ENCODE measurements at regions not wholly inside any gene's neighbourhood (a gene's known extent, or its start where the extent isn't known, plus 50 kb on each side); places are given as distances from the start of the nearest gene placed in this dataset.

DNA sequence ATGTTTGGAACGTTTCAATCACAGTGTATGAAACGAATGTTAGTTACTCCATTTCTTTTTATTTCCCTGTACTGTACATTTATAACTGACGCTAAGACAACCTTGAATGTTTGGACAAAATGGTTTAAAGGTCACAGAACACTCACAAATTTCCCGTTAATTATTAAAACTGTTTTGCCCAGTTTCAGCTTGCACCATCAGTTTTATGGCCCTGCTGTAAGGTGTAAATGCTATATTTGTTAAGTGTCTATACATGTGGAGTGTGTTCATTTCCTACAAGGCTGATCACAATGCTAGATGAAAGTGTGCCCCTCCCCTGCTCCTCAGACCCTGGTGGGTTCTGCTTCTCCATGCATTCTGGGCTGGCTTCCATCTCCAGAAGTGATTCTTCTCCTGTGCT is 57.9 kb upstream of the ETS2 start:
- DNase-seq (ENCODE audit: low read depth) = no peak
- no peak overlapping the region for H3K4me3 ChIP-seq (ENCODE audit: low read depth, low read length)
- no peak for TF ChIP-seq CTCF (IDR thresholded peaks at IDR 0.05; ENCODE audit: control insufficient read depth, extremely low read depth, insufficient read depth)

- no peak overlapping the region for H3K4me3 ChIP-seq (ENCODE audit: low read depth, low read length)
- TF ChIP-seq CTCF (IDR thresholded peaks at IDR 0.05; ENCODE audit: control insufficient read depth, extremely low read depth, insufficient read depth) = no peak
- no peak for DNase-seq (ENCODE audit: low read depth)
These were observed 54.2 kb upstream of the ETS2 start for GRCh38 chr21:38751379-38752050.

DNA sequence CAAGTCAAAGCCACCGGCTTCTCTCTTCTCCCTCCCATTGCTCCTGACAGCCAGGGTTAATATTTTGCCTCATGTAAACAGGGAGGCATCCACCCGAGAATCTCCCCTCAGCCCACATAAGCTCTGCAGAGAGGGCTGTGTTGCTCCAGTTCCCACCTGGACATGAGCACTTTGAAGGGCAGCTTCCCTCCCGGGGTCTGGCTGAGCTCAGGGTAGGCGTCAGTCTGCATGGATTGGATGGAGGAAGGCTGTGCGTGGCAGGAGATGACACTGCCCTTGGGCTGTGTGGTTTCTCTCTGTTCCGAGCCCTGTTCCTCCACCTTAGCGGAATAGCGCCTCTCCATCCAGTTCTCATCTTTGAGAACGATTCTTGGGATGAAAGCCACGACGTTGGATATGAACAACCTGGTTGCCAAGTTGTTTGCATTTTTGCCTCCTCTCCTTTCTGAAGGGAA is 53.7 kb upstream of the ETS2 start:
- H3K4me3 ChIP-seq (ENCODE audit: low read depth, low read length) = no peak overlapping the region
- TF ChIP-seq CTCF (IDR thresholded peaks at IDR 0.05; ENCODE audit: control insufficient read depth, extremely low read depth, insufficient read depth) = no peak
- DNase-seq (ENCODE audit: low read depth) = no peak

DNA sequence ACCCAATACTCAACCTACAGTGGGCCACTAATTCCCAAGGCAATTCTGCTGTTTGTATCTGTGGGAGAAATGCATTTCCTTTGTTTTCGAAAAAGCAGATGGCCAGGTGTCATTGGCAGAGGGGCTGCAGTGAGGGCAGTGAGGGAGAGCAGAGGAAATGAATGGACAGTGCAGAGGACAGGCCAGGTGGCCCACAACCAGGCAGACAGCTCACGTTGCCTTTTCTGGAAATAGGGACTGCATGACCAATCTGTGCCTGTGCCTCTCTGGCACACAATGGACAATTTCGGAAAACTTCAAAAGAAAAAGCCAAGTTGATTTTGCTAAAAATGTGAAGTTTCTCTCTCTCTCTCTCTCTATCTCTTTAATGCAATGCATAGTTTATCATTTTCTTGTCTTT is 52.6 kb upstream of the ETS2 start:
- no peak for DNase-seq (ENCODE audit: low read depth)

DNA sequence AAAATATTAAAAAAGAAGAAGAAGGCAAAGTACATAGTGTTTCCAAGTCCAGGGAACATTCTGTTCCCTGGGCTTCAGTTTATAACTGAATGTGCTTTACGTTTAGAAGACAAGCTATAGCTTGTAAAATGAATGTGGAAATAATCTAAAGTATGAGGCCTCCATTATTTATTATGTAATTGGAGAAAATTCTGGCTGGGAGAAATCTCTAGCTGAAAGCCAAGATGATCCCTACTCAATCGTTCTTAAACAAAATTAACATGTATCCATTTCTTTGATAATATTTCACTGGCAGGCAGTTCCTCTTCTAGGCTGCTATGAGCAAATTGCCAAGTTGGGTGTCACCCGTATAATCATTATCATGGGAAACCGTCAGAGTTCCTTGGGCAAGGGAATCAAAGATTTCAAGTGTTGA is 52.2 kb upstream of the ETS2 start:
- no peak overlapping the region for H3K4me3 ChIP-seq (ENCODE audit: low read depth, low read length)
- DNase-seq (ENCODE audit: low read depth) = peak; percentile 28
- TF ChIP-seq CTCF (IDR thresholded peaks at IDR 0.05; ENCODE audit: control insufficient read depth, extremely low read depth, insufficient read depth) = no peak

More for the DNA sequence above, 52.6 kb upstream of the ETS2 start:
- H3K4me3 ChIP-seq (ENCODE audit: low read depth, low read length) = no peak overlapping the region
- no peak for TF ChIP-seq CTCF (IDR thresholded peaks at IDR 0.05; ENCODE audit: control insufficient read depth, extremely low read depth, insufficient read depth)
